NCI-H1694 (cell line): ENCODE measurements at regions not wholly inside any gene's neighbourhood (a gene's known extent, or its start where the extent isn't known, plus 50 kb on each side); places are given as distances from the start of the nearest gene placed in this dataset.

Experiments
- DNase-seq: peaks from one replicate; lab custom pipeline; 2025; lab: John Stamatoyannopoulos, UW

DNA sequence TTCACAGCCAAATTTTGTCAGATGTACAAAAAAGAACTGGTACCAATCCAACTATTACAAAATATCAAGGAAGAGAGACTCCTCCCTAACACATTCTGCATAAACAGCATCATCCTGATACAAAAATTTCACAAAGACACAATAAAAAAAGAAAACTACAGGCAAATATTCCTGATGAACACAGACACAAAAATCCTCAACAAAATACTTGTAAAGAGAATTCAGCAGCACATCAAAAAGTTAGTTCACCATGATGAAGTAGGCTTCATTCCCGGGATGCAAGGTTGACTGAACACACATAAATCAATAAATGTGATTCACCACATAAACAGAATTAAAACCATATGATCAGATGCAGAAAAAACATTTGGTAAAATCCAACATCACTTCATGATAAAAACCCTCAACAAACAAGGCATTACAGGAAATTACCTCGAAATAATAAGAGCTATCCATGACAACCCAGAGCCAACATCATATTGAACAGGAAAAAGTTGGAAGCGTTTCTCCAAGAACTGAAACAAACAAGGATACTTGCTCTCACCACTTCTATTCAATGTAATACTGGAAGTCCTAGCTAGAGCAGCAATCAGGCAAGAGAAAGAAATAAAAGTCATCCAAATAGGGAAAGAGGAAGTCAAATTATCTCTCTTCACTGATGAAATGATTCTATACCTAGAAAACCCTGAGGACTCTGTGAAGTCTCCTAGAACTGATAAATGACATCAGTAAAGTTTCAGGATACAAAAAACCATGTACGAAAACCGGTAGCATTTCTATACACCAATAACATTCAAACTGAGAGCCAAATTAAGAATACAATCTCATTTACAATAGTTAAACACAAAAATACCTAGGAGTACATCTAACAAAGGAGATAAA is 223.1 kb downstream of the REEP3 start:
- DNase-seq, result no peak

GRCh38 chr10:63749915-63750314 is 228.7 kb downstream of the REEP3 start:
- DNase-seq, result no peak

- DNase-seq, result peak; percentile 79
Observed at GRCh38 chr10:63751836-63752235, 230.6 kb downstream of the REEP3 start.

DNA sequence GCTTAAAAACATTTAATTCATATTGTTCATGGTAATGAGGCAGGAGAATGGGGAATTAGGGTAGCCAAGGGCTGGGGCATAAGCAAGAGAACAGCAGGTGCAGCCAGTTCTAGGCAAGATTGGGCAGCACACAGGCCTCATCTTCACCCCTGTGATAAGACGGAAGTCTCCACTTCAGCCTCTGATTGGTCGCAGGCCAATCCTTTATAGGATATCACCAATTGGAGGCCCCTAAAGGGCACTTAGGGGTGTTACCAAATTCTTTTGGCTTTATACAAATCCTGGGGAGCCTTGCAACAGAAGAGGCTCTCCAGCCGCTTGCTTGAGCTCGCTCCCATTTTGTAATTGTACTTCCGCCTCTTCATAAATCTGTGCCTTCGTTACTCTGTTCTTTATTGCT is 231.1 kb downstream of the REEP3 start:
- peak; percentile 40 for DNase-seq

DNA sequence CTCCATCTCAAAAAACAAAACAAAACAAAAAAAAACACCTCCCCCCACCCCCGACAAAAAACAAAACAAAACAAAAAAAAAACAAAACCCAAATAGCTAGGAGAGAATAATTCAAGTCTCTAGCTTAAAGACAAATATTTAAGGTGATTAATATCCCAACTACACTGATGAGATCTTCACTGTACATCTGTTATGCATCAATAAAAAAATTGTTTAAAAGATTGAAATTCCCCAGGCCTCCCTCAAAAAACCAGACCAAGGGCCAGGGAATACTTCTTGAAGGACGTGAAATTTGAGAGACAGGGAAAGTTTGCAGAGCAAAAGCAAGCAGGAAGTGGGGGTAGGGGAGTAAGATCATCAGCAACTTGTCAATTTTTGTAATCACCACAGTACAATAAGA is 232.6 kb downstream of the REEP3 start:
- no peak for DNase-seq

GRCh38 chr10:63755441-63755840 is 234.2 kb downstream of the REEP3 start:
- DNase-seq, result no peak

DNA sequence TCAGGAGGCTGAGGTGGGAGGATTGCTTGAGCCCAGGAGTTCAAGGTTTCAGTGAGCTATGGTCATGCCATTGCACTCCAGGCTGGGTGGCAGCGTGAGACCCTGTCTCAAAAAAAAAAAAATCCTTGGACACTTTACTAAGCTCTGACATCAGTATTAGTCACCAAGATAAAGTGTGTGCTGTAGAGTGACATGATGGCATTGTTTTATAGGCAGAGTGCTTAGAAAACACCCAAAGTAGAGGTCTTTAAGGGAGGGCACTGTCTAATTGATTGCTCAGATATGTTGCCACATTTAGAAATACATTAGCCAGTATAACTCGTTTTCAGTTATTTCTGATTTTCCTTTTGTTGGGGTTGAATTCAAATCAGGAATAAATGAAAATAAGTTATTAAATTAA is 235.9 kb downstream of the REEP3 start:
- no peak for DNase-seq

DNA sequence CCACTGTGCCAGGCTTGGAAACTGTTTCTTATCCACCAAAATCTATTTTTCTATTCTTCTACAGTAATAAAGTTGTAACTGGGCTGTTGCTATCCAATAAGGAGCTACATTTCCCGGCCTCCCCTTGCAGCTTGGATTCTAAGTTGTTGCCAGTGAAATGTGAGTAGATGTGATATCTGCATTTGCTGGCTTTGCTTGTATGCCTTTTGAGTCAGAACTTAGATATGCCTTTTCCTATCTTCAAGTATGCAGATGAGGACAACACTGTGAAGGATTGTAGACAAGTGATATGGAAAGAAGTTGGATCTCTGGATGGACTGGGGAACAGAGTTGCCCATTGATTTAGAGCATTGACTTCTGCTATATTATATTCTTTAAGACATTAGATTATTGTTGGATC is 236.9 kb downstream of the REEP3 start:
- DNase-seq, result no peak

- no peak for DNase-seq
Observed at GRCh38 chr10:63759335-63759734, 238.1 kb downstream of the REEP3 start.

DNA sequence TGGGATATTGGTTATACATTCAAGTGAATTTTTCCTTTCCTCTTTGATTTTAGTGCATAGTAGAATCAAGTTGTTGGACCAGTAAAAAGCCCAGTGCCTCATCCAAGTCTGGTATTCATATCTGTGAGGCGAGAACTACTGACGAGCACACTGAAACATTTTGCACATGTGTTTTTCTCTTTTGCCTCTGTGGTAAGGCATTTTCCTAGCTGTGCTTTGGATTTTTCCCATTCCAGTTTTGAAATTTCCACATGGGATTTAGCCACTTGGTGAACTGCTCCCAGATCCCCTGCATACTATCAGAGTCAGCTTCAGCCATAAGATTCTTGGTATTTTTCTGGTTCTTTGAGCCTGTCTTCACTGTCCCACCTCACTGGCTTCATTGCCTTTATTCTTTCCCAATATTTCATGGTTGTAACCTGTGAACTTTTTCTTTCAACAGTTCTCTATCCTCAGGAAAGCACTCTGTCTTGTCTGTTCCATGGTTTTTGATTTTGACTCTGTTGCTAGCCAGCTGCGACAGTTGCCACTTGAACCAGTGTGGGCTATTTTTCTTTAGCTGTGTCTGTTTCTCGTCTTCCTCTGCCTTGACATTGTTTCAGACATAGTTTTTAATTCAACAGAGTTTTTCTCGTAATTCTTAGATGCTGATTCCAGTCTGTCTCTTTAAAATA is 239.0 kb downstream of the REEP3 start:
- no peak for DNase-seq

GRCh38 chr10:63760708-63761047 is 239.5 kb downstream of the REEP3 start:
- DNase-seq, result no peak

DNA sequence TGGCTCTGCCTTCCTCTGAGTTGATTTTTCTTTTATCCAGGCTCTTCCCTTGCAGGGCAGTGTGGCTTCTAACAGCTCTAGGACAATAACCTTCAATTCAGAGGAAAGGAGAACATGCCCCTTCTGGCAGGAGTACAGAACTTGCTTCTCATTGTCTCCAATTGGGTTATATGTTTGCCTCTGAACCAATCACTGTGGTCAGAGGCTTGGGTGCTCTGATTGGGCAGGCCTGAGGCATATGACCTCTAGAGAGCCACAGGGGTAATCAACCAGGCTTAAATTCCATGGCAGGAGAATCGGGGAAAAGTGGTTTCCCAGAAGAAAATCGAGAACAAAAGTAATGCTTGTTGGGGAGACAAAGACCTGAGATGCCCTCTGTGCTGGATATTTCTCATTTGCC is 240.0 kb downstream of the REEP3 start:
- no peak for DNase-seq

DNA sequence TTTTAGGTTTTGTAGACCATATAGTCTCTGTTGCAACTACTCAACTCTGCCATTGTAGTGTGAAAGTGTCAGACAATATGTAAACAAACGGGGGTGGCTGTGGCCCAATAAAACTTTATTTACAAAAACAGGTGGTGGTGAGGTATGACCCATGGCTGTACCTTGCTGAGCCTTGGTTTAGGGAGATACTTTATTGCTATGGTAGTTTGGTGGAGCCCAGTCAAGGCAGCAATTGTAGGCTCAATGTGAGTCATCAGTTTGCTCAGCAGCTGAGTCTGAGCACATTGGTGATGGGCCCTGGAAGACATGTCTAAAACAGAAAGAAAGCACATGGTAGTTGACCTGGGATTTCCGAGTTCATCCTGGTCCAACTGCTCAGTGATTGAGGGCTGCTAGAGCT is 242.5 kb downstream of the REEP3 start:
- DNase-seq, result no peak

DNA sequence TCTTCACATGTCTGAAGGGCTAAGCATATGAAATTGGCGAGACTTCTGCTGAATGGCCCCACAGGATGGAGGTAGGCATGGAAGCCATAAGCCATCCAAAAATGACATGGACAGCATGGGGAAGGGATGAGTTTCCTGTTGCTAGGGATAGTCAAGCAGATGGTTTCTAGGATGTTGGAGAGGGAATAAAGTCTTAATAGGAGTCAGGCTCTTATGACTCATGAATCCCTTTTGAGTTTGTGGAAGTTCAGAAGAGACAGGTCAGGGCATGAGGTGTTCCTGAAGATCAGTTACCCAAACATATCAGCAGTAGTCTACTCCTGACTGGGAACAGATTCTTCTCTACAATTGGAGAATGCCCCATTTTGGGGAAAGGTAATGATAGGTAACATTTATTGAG is 243.9 kb downstream of the REEP3 start:
- DNase-seq, result no peak

GRCh38 chr10:63766745-63767137 is 245.5 kb downstream of the REEP3 start:
- DNase-seq, result no peak

GRCh38 chr10:63767138-63767801 is 246.1 kb downstream of the REEP3 start:
- DNase-seq, result peak; percentile 19

DNA sequence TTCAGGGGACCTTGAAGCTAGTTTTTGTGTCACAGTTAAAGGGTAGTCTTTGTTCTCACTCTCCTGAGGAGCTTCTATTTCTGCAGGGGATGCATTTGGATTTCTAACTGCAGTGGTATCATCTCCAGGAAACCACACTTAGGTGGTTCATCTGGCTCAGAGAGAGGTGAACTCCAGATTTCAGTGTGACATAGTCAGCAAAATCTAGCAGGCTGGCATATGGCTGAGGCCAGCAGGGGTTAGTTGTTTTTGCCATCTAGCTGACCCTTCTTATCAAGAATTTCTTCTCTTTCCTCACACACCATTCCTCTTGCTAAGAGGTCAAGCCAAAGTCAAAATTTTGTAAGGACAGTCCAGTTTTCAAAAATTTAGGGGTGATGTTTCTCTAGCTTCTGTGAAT is 248.2 kb downstream of the REEP3 start:
- DNase-seq, result no peak

- no peak for DNase-seq
Observed at GRCh38 chr10:63770523-63770922, 249.3 kb downstream of the REEP3 start.

DNA sequence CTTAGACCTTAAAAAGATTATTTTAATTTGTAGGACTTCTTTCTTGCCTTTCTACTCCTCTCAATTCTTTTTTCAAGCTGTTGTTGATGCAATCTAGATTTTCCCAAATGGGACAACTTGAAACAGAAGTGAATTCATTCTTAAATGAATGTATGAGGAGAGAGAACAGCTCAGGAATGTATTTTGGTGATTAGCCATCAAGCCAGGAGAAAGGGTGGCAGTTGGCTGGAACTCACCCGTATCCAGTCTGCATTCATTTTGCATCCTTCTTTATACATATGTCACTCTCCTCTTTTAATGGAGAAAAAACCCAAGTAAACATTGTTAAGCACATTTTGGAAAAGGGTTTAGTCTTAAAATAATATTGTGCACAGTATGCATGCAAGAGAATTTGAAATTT is 251.3 kb downstream of the REEP3 start:
- no peak for DNase-seq

DNA sequence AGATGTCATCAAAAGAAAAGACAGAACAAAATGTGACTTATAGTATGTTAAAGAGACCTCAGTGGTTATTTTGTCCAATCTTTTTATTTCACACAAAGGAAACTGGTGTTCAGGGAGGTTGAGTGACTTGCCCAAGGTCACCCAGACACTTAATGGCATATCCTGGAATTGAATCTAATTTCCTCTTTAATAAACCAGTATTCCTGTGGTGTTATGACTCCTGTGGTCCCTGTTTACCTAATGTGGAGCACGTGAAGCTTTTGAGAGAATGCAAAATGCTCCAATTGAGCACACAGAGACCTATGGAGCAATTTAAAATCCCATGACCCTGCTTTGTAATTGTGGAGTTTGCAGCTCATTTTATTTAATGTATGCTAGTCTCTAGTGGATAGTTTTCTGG is 251.9 kb downstream of the REEP3 start:
- DNase-seq, result no peak

DNA sequence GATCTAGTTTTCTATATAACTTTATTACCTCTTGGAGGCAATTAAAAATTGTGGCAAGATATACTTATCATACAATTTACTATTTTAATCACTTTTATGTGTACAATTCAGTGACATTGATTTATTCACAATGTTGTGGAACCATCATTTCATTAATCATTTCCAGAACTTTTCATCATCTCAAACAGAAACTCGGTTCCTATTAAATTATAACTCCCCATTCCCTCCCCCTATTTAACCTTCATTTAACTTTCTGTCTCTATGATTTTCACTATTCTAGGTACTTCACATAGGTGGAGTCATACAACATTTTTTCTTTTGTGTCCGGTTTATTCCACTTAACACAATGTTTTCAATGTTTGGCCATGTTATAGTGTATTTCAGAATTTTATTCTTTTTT is 252.8 kb downstream of the REEP3 start:
- DNase-seq, result no peak

DNA sequence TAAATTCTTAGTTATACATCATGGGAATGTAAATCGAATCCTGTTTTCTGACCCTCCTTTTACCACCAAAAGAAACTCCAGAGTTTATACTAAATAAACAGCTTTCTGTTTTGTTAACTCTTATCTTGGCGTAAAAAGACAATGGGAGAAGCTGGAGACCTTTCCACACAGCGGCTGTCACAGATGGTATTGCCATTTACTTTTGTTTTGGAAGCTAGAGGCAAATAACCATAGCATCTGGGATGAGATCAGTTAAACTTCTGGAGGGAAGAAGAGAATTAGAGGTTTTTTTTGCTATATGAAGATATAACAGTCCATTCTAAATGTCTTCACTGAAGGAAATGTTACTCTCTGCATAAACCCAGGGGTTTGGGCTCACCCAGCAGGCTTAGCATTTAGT is 258.9 kb downstream of the REEP3 start:
- DNase-seq, result no peak

- no peak for DNase-seq
Observed at GRCh38 chr10:63781226-63781625, 260.0 kb downstream of the REEP3 start.
